ENCODE measurements at regions not wholly inside any gene's neighbourhood (a gene's known extent, or its start where the extent isn't known, plus 50 kb on each side); places are given as distances from the start of the nearest gene placed in this dataset.

GRCh38 chrX:22803353-22803752 is 196.4 kb upstream of the DDX53 start:
- H3K27ac ChIP-seq (ENCODE audit: low read depth in 1 of 2, low read length in 1 of 2) = no peak overlapping the region
- no peak for ATAC-seq (ENCODE audit: insufficient read depth, low FRiP score)
- peaks cover 0 to 2% (median 0%) of the 10 kb centered on the region in 3 donors for H3K27me3 ChIP-seq (ENCODE audit: control insufficient read depth in 3 of 3, insufficient read depth in 3 of 3, low read length in 2 of 3)
- no peaks in the 10 kb centered on the region for H3K36me3 ChIP-seq (ENCODE audit: control insufficient read depth in 4 of 4, insufficient read depth in 4 of 4, low read length in 4 of 4)
- 51 to 79% methylated on average over 1 of the region's 1 CpG for WGBS, 2 donors
- H3K9ac ChIP-seq (ENCODE audit: insufficient read depth in 1 of 2, low read length in 2 of 2) = no peak overlapping the region
- H3K4me1 ChIP-seq (ENCODE audit: control insufficient read depth in 5 of 5, insufficient read depth in 5 of 5, low read length in 5 of 5) = no peaks in the 10 kb centered on the region
- H3K9me3 ChIP-seq (ENCODE audit: control insufficient read depth in 4 of 4, insufficient read depth in 3 of 4, low read length in 3 of 4) = no peaks in the 10 kb centered on the region
- TF ChIP-seq CTCF (IDR thresholded peaks at IDR 0.05; ENCODE audit: control extremely low read depth, extremely low read depth) = no peak
- H3K4me3 ChIP-seq = no peak overlapping the region
- DNase-seq = no peak

GRCh38 chrX:22810876-22811275 is 188.9 kb upstream of the DDX53 start:
- H3K27me3 ChIP-seq (ENCODE audit: control insufficient read depth in 3 of 3, insufficient read depth in 3 of 3, low read length in 2 of 3) = peaks cover 0 to 2% (median 1%) of the 10 kb centered on the region in 3 donors
- ATAC-seq (ENCODE audit: insufficient read depth, low FRiP score) (no peak), DNase-seq (no peak)
- H3K36me3 ChIP-seq (ENCODE audit: control insufficient read depth in 4 of 4, insufficient read depth in 4 of 4, low read length in 4 of 4) = no peaks in the 10 kb centered on the region
- H3K4me3 ChIP-seq = no peak overlapping the region
- H3K4me1 ChIP-seq (ENCODE audit: control insufficient read depth in 5 of 5, insufficient read depth in 5 of 5, low read length in 5 of 5) = no peaks in the 10 kb centered on the region
- H3K27ac ChIP-seq (ENCODE audit: low read depth in 1 of 2, low read length in 1 of 2) = no peak overlapping the region
- H3K9ac ChIP-seq (ENCODE audit: insufficient read depth in 1 of 2, low read length in 2 of 2) = no peak overlapping the region
- WGBS, 2 donors = 36% methylated on average over 2 of the region's 2 CpGs
- no peaks in the 10 kb centered on the region for H3K9me3 ChIP-seq (ENCODE audit: control insufficient read depth in 4 of 4, insufficient read depth in 3 of 4, low read length in 3 of 4)
- no peak for TF ChIP-seq CTCF (IDR thresholded peaks at IDR 0.05; ENCODE audit: control extremely low read depth, extremely low read depth)

GRCh38 chrX:22818061-22818460 is 181.7 kb upstream of the DDX53 start:
- no peak for DNase-seq
- no peak for ATAC-seq (ENCODE audit: insufficient read depth, low FRiP score)
- TF ChIP-seq CTCF (IDR thresholded peaks at IDR 0.05; ENCODE audit: control extremely low read depth, extremely low read depth) = no peak
- Histone ChIP-seq H3K4me1 (ENCODE audit: control insufficient read depth in 5 of 5, insufficient read depth in 5 of 5, low read length in 5 of 5) (no peaks in the 10 kb centered on the region), H3K9ac (ENCODE audit: insufficient read depth in 1 of 2, low read length in 2 of 2) (no peak overlapping the region), H3K27me3 (ENCODE audit: control insufficient read depth in 3 of 3, insufficient read depth in 3 of 3, low read length in 2 of 3) (peaks cover 0 to 3% (median 2%) of the 10 kb centered on the region in 3 donors), H3K27ac (ENCODE audit: low read depth in 1 of 2, low read length in 1 of 2) (no peak overlapping the region), H3K36me3 (ENCODE audit: control insufficient read depth in 4 of 4, insufficient read depth in 4 of 4, low read length in 4 of 4) (no peaks in the 10 kb centered on the region), H3K9me3 (ENCODE audit: control insufficient read depth in 4 of 4, insufficient read depth in 3 of 4, low read length in 3 of 4) (no peaks in the 10 kb centered on the region), H3K4me3 (no peak overlapping the region)

GRCh38 chrX:22855693-22856092 is 144.1 kb upstream of the DDX53 start:
- no peak overlapping the region for H3K9ac ChIP-seq (ENCODE audit: insufficient read depth in 1 of 2, low read length in 2 of 2)
- H3K4me1 ChIP-seq (ENCODE audit: control insufficient read depth in 5 of 5, insufficient read depth in 5 of 5, low read length in 5 of 5) = no peaks in the 10 kb centered on the region
- no peak for ATAC-seq (ENCODE audit: insufficient read depth, low FRiP score)
- DNase-seq = no peak
- H3K9me3 ChIP-seq (ENCODE audit: control insufficient read depth in 4 of 4, insufficient read depth in 3 of 4, low read length in 3 of 4) = no peaks in the 10 kb centered on the region
- H3K4me3 ChIP-seq = no peak overlapping the region
- no peak for TF ChIP-seq CTCF (IDR thresholded peaks at IDR 0.05; ENCODE audit: control extremely low read depth, extremely low read depth)
- no peak overlapping the region for H3K27ac ChIP-seq (ENCODE audit: low read depth in 1 of 2, low read length in 1 of 2)
- H3K27me3 ChIP-seq (ENCODE audit: control insufficient read depth in 3 of 3, insufficient read depth in 3 of 3, low read length in 2 of 3) = peaks cover 0 to 2% (median 2%) of the 10 kb centered on the region in 3 donors
- H3K36me3 ChIP-seq (ENCODE audit: control insufficient read depth in 4 of 4, insufficient read depth in 4 of 4, low read length in 4 of 4) = no peaks in the 10 kb centered on the region
